ENCODE measurements at regions not wholly inside any gene's neighbourhood (a gene's known extent, or its start where the extent isn't known, plus 50 kb on each side); places are given as distances from the start of the nearest gene placed in this dataset.

GRCh38 chr15:95261546-95261945, 1030.2 kb downstream of the MCTP2 start:
- TF ChIP-seq POLR2AphosphoS5 (IDR thresholded peaks at IDR 0.05; ENCODE audit: low read depth, low read length): no peak
- no peak for TF ChIP-seq TAF1 (IDR thresholded peaks at IDR 0.05; ENCODE audit: borderline replicate concordance, insufficient read depth, low read length)
- TF ChIP-seq SIN3A (IDR thresholded peaks at IDR 0.05; ENCODE audit: borderline replicate concordance, insufficient read depth, low read length): no peak
- no peak for TF ChIP-seq REST (IDR thresholded peaks at IDR 0.05; ENCODE audit: insufficient read depth in 1 of 2, low read depth in 2 of 2, low read length in 2 of 2)

Data from PFSK-1 (cell line).